Nucleus accumbens (tissue), 56 donors: ENCODE measurements at regions not wholly inside any gene's neighbourhood (a gene's known extent, or its start where the extent isn't known, plus 50 kb on each side); places are given as distances from the start of the nearest gene placed in this dataset.
A peak's percentile ranks its signal among the peaks of the same experiment; 100 is the strongest.

Source experiments
- DNase-seq, 56 donors: peaks; one replicate each; lab custom pipeline; 2025; lab: John Stamatoyannopoulos, UW

GRCh38 chr17:59451706-59452105 lies 113.7 kb upstream of the DHX40 start:
- DNase-seq: peak in 23 of 56 donors; percentile 3 to 85 (median 25)

- no peak for DNase-seq
Observed at GRCh38 chr17:59454633-59455105, 110.7 kb upstream of the DHX40 start.

GRCh38 chr17:59456428-59456827 lies 109.0 kb upstream of the DHX40 start:
- no peak for DNase-seq

GRCh38 chr17:59456923-59457615 lies 108.3 kb upstream of the DHX40 start:
- no peak for DNase-seq

- DNase-seq: no peak
Observed at GRCh38 chr17:59462385-59462784, 103.0 kb upstream of the DHX40 start.

- DNase-seq: no peak
Observed at GRCh38 chr17:59464246-59464645, 101.2 kb upstream of the DHX40 start.

- DNase-seq: no peak
Observed at GRCh38 chr17:59465949-59466307, 99.5 kb upstream of the DHX40 start.

GRCh38 chr17:59466946-59467801 lies 98.2 kb upstream of the DHX40 start:
- peak in 3 of 56 donors; percentile 4 to 11 (median 5) for DNase-seq

GRCh38 chr17:59469786-59470485 lies 95.5 kb upstream of the DHX40 start:
- no peak for DNase-seq

GRCh38 chr17:59470624-59471297 lies 94.6 kb upstream of the DHX40 start:
- no peak for DNase-seq

- DNase-seq: no peak
Observed at GRCh38 chr17:59476413-59476812, 89.0 kb upstream of the DHX40 start.

- DNase-seq: no peak
Observed at GRCh38 chr17:59479141-59479540, 86.3 kb upstream of the DHX40 start.

- no peak for DNase-seq
Observed at GRCh38 chr17:59483860-59484259, 81.5 kb upstream of the DHX40 start.

GRCh38 chr17:59485015-59485414 lies 80.4 kb upstream of the DHX40 start:
- DNase-seq: no peak

GRCh38 chr17:59485946-59486345 lies 79.5 kb upstream of the DHX40 start:
- DNase-seq: no peak

- DNase-seq: no peak
Observed at GRCh38 chr17:59487161-59487873, 78.1 kb upstream of the DHX40 start.

- no peak for DNase-seq
Observed at GRCh38 chr17:59488805-59489204, 76.6 kb upstream of the DHX40 start.

- DNase-seq: no peak
Observed at GRCh38 chr17:59490216-59490615, 75.2 kb upstream of the DHX40 start.

GRCh38 chr17:59491353-59492090 lies 73.9 kb upstream of the DHX40 start:
- no peak for DNase-seq
